ENCODE measurements at regions not wholly inside any gene's neighbourhood (a gene's known extent, or its start where the extent isn't known, plus 50 kb on each side); places are given as distances from the start of the nearest gene placed in this dataset.

GRCh38 chr1:209045331-209046057 is 538.0 kb upstream of the CAMK1G start:
- no peak for DNase-seq

GRCh38 chr1:209046058-209046417 is 537.5 kb upstream of the CAMK1G start:
- DNase-seq: no peak

- DNase-seq: no peak
Observed at GRCh38 chr1:209046935-209047334, 536.6 kb upstream of the CAMK1G start.

- DNase-seq: no peak
Observed at GRCh38 chr1:209048941-209049669, 534.4 kb upstream of the CAMK1G start.

GRCh38 chr1:209051570-209051969 is 531.9 kb upstream of the CAMK1G start:
- DNase-seq: no peak

GRCh38 chr1:209053587-209053986 is 529.9 kb upstream of the CAMK1G start:
- no peak for DNase-seq

GRCh38 chr1:209057083-209057482 is 526.4 kb upstream of the CAMK1G start:
- no peak for DNase-seq

- DNase-seq: no peak
Observed at GRCh38 chr1:209057901-209058300, 525.6 kb upstream of the CAMK1G start.

- no peak for DNase-seq
Observed at GRCh38 chr1:209059376-209059775, 524.1 kb upstream of the CAMK1G start.

- no peak for DNase-seq
Observed at GRCh38 chr1:209059981-209060380, 523.5 kb upstream of the CAMK1G start.

GRCh38 chr1:209062081-209062620 is 521.4 kb upstream of the CAMK1G start:
- no peak for DNase-seq

- DNase-seq: no peak
Observed at GRCh38 chr1:209062863-209063262, 520.7 kb upstream of the CAMK1G start.

GRCh38 chr1:209063767-209064659 is 519.5 kb upstream of the CAMK1G start:
- no peak for DNase-seq

- DNase-seq: no peak
Observed at GRCh38 chr1:209064850-209065706, 518.4 kb upstream of the CAMK1G start.

- no peak for DNase-seq
Observed at GRCh38 chr1:209072481-209072880, 511.0 kb upstream of the CAMK1G start.

GRCh38 chr1:209073879-209074278 is 509.6 kb upstream of the CAMK1G start:
- no peak for DNase-seq

- DNase-seq: no peak
Observed at GRCh38 chr1:209074575-209075250, 508.8 kb upstream of the CAMK1G start.

GRCh38 chr1:209076688-209077087 is 506.8 kb upstream of the CAMK1G start:
- no peak for DNase-seq

GRCh38 chr1:209080170-209080781 is 503.2 kb upstream of the CAMK1G start:
- no peak for DNase-seq

GRCh38 chr1:209086486-209087192 is 496.9 kb upstream of the CAMK1G start:
- DNase-seq: no peak

GRCh38 chr1:209094384-209094783 is 489.1 kb upstream of the CAMK1G start:
- no peak for DNase-seq
